AG10803 (cell line): ENCODE measurements at regions not wholly inside any gene's neighbourhood (a gene's known extent, or its start where the extent isn't known, plus 50 kb on each side); places are given as distances from the start of the nearest gene placed in this dataset.
"Not testable (repeated sequence)": the region's sequence is repeated elsewhere in the genome, so short reads cannot be mapped to it uniquely, and the experiment has no call there.

Source experiments
- DNase-seq: peaks from one replicate; pipeline ENCODE4 v3.0.0; 2010; ENCODE audit warnings: low read depth
- H3K4me3 ChIP-seq: 2 replicates; pipeline ENCODE4 v1.5.1; 2011; ENCODE audit warnings: mild to moderate bottlenecking, low read length, control low read depth
- CTCF ChIP-seq: conservative IDR thresholded peaks from 2 replicates; pipeline ENCODE4 v1.5.1; 2011; ENCODE audit warnings: mild to moderate bottlenecking, low read length, control low read depth, inconsistent platforms

GRCh38 chr5:53779541-53779981 lies 219.1 kb downstream of the NDUFS4 start:
- no peak overlapping the region for H3K4me3 ChIP-seq
- TF ChIP-seq CTCF = no peak
- DNase-seq = peak; percentile 73

- DNase-seq = no peak
- no peak overlapping the region for H3K4me3 ChIP-seq
- TF ChIP-seq CTCF = no peak
Observed at GRCh38 chr5:53782620-53783019, 222.2 kb downstream of the NDUFS4 start.

GRCh38 chr5:53783624-53784228 lies 223.3 kb downstream of the NDUFS4 start:
- no peak for TF ChIP-seq CTCF
- no peak for DNase-seq

GRCh38 chr5:53784596-53784995 lies 224.2 kb downstream of the NDUFS4 start:
- H3K4me3 ChIP-seq = no peak overlapping the region
- TF ChIP-seq CTCF = no peak
- DNase-seq = no peak

More at GRCh38 chr5:53783624-53784228, 223.3 kb downstream of the NDUFS4 start:
- H3K4me3 ChIP-seq = no peak overlapping the region

- TF ChIP-seq CTCF = no peak
- DNase-seq = no peak
- H3K4me3 ChIP-seq = no peak overlapping the region
Observed at GRCh38 chr5:53785924-53786323, 225.5 kb downstream of the NDUFS4 start.

GRCh38 chr5:53790026-53790425 lies 229.6 kb downstream of the NDUFS4 start:
- DNase-seq = no peak
- no peak for TF ChIP-seq CTCF

GRCh38 chr5:53792338-53792737 lies 231.9 kb downstream of the NDUFS4 start:
- DNase-seq = no peak
- no peak for TF ChIP-seq CTCF
- H3K4me3 ChIP-seq = no peak overlapping the region

More at GRCh38 chr5:53790026-53790425, 229.6 kb downstream of the NDUFS4 start:
- H3K4me3 ChIP-seq = no peak overlapping the region

- not testable (repeated sequence) for H3K4me3 ChIP-seq, DNase-seq
Observed at GRCh38 chr5:53799644-53800043, 239.2 kb downstream of the NDUFS4 start.

- DNase-seq, H3K4me3 ChIP-seq: not testable (repeated sequence)
Observed at GRCh38 chr5:53808392-53808791, 248.0 kb downstream of the NDUFS4 start.
